ENCODE measurements at regions not wholly inside any gene's neighbourhood (a gene's known extent, or its start where the extent isn't known, plus 50 kb on each side); places are given as distances from the start of the nearest gene placed in this dataset.

GRCh38 chr12:93180566-93180965 lies 197.2 kb upstream of the NUDT4 start:
- no peak for FAIRE-seq

- FAIRE-seq: no peak
Measured at GRCh38 chr12:93181409-93181965, 196.2 kb upstream of the NUDT4 start.

- no peak for FAIRE-seq
Measured at GRCh38 chr12:93183940-93184671, 193.6 kb upstream of the NUDT4 start.

- no peak for FAIRE-seq
Measured at GRCh38 chr12:93184672-93185368, 192.9 kb upstream of the NUDT4 start.

GRCh38 chr12:93185369-93185741 lies 192.4 kb upstream of the NUDT4 start:
- FAIRE-seq: no peak

GRCh38 chr12:93186131-93186530 lies 191.6 kb upstream of the NUDT4 start:
- FAIRE-seq: no peak

- no peak for FAIRE-seq
Measured at GRCh38 chr12:93186621-93187020, 191.1 kb upstream of the NUDT4 start.

DNA sequence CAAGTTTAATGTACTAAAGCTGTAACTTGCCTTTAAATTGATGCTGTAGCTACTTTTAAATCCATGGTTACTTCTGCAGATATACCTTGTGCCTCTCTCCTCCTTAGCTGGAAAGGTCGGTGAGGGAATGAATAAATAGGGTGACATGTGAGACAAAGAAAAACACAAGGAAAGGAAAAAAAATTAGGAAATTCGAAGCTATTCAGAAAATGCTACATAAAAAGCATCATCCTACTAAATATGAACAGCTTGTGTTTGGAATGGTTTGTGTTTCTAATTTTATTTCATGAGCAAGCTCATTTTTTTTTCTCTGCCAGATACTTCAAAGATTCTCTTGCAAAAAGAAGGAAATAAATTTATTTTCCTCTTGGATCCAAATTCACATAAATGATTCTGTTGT lies 186.3 kb upstream of the NUDT4 start:
- no peak for FAIRE-seq

- FAIRE-seq: no peak
Measured at GRCh38 chr12:93191956-93192355, 185.8 kb upstream of the NUDT4 start.

DNA sequence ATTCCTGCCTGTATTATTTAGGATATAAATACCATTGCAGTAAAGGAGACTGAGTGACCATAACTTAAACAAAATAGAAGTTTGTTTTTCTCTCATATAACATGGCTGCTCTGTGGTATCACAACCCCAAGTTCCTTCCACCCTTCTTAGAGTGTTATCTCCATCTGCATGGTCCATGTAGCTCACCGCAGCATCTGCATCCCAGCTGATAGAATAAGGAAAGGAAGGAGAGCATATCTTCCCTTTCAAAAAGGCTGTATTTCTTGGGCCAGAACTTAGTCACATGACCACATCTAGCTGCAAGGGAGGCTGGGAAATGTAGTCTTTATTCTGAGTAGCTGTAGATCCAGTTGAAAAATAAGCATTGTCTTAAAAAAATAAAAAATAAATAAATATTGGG lies 184.8 kb upstream of the NUDT4 start:
- no peak for FAIRE-seq

GRCh38 chr12:93195511-93195910 lies 182.2 kb upstream of the NUDT4 start:
- FAIRE-seq: no peak

- no peak for FAIRE-seq
Measured at GRCh38 chr12:93197067-93197593, 180.6 kb upstream of the NUDT4 start.

DNA sequence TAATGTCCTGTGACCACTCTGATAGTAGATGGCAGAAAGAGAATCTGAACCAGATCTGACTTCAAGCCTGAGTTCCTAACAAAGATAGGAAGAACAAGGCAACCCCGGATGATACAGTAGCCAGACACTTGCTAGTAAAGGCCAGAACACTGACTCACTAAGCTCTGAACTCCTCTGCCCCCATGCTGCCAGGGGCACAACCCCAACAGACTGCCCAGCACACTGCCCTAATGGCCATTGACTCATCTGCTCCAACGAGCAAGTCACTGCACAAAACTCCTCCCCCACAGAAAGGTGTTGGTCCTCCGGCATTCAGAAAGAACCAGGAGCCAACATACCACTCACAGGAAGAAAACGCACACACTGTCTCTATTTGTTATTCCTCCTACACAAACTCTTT lies 179.6 kb upstream of the NUDT4 start:
- no peak for FAIRE-seq

- FAIRE-seq: no peak
Measured at GRCh38 chr12:93199831-93200236, 177.9 kb upstream of the NUDT4 start.

DNA sequence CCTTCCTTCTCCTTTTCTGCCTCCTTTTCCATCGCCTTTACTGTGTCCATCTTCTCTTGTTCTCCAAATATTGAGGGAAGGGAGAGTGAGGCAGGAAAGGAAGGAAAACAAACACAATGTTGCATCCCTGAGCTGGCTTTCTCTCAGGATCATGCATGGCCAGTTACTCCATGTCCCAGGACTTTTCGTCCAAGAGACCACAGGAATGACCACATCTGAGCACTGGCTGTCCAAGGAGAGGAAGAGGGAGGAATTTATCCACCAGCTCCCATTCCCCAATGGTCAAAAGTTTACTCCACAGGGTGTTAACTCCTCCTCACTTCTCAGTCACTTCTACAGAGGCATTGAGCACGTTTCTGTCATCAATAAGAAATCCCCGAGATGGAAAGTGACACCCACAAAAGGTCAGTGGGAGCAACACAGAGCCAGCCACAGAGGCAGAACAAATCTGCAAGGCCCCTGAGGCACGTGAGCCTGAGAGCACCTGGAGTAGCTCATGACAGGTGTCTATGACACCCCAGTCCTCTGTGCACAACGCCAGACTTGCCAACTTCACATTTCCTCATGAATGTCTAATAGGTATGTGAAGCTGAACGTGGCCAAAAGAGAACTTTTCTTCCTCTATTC lies 177.3 kb upstream of the NUDT4 start:
- no peak for FAIRE-seq

DNA sequence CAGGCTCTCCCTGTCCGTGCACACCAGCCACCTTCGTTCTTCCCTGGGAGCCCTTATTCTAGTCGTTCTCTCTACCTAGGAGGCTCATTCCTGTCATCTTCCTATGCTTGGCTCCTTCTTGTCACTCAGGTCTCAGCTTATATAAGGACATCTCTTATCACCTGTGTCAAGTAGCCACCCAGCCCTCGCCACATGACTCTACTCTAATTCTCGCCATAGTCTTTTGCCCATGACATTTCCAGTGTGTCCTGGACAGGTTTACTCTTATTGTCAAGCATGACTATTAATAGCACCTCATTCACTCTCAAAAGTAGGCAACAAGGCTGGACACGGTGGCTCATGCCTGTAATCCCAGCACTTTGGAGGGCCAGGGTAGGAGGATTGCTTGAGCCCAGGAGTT lies 175.7 kb upstream of the NUDT4 start:
- no peak for FAIRE-seq

DNA sequence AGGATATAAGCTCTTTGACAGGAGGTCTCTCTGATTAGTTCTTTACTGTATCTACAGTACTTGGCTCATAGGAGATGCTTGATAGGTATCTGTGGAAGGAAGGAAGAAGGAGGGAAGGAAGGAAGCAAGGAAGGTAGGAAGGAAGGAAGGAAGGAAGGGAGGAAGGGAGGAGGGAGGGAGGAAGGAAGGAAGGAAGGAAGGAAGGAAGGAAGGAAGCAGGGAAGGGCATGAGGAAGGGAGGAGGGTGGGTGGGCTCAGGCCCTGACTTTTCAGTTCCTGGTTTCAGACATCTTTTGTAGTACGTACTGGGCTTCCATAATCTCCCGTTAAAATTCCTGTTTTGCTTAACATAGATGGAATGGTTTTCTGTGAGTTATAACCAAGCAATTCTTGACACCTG lies 175.0 kb upstream of the NUDT4 start:
- FAIRE-seq: no peak

DNA sequence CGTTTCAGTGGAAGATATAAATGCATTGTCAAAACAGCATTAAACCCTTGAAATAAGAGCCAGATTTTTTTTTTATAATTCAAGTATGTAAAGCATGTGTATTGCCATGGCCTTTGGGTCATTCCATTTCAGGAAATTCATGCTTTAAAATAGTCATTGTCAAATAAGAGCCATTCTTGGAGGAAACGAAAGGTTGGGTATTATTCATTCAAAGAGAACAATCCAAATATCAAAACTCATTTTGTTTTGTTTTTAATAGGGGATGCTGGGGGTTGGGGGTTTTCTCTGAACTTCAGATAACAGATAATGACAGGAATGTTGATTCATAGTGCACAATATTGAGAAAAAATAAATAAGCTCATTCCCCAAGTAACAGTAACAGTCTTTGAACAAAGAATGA lies 174.4 kb upstream of the NUDT4 start:
- FAIRE-seq: no peak

DNA sequence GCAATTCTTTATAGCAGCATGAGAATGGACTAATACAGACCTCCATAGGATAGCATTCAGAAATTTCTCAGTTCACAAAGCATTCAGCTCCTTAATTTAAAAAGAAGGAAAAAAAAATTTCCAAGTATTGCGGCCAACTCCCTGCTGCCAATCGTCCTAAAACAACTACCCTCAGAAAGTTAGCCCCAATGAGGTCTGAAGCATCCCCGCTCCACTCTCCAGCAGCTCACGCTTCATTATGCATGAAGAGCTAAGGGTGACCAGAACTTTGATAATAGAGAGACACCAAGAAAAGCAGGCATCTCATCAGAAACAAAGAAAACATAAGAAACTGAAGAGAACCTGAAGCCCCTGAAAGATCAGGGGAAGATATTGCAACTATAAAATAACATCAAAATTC lies 172.8 kb upstream of the NUDT4 start:
- no peak for FAIRE-seq

DNA sequence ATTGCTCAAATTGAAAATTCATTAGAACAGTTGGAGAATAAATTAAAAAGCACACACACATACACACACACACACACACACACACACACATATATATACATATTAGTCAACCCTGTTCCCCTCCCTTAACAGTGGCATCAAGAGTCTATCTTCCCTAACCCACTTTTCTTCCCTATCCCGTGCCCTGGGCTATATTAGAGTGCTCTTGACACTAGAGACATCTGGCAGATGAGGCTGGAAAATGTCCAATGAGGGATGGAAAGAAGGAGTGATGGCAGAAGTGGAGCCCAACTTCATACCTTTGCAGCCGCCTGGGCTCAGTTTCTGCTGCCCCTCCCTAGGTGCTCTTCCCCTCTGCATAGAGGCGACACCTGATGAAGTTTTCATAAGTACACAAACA lies 172.4 kb upstream of the NUDT4 start:
- FAIRE-seq: no peak

- no peak for FAIRE-seq
Measured at GRCh38 chr12:93208011-93208410, 169.7 kb upstream of the NUDT4 start.

GRCh38 chr12:93214523-93215289 lies 163.0 kb upstream of the NUDT4 start:
- FAIRE-seq: no peak

DNA sequence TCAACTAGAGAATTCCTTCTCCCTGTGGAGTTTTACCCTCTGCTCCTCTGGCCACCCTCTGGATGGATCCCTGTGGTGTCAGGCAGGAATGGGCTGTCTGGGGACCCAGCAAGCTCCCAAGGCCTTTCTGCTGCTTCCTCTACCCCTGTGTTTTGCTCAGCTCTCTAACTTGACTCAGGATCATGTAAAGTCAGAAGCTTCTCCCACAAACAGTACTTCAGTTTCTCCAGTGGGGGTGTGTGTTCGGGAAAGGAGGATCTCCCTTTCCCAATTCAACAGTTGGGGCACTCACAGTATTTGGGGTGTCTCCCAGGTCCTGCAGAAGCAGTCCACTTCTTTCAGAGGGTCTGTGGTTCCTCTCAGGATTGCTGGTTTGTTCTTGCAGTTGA lies 162.4 kb upstream of the NUDT4 start:
- no peak for FAIRE-seq
